OCI-LY1 (cell line): ENCODE measurements at regions not wholly inside any gene's neighbourhood (a gene's known extent, or its start where the extent isn't known, plus 50 kb on each side); places are given as distances from the start of the nearest gene placed in this dataset.

ENCODE experiments used
- H2AFZ ChIP-seq: fragments of 200-600 bp; sonication (generic), shearing (Covaris generic); 2 replicates; pipeline ENCODE4 v1.6.0; 2014; ENCODE audit warnings: antibody characterized with exemption, mild to moderate bottlenecking, low read length
- H3F3A ChIP-seq: fragments of 200-600 bp; sonication (generic), shearing (Covaris generic); 2 replicates; pipeline ENCODE4 v1.6.0; 2014; ENCODE audit warnings: mild to moderate bottlenecking, antibody characterized with exemption, low read length, moderate library complexity; ENCODE audit not compliant: insufficient read depth
- H3K27ac ChIP-seq: fragments of 200-600 bp; sonication (generic); 2 replicates; pipeline ENCODE4 v1.5.1; 2014; ENCODE audit warnings: low read length, mixed run types, mild to moderate bottlenecking, low read depth; ENCODE audit not compliant: poor library complexity, severe bottlenecking
- H3K27me3 ChIP-seq: fragments of 200-600 bp; sonication (generic); 2 replicates; pipeline ENCODE4 v1.6.0; 2014; ENCODE audit warnings: antibody characterized with exemption, mild to moderate bottlenecking, low read length, moderate library complexity; ENCODE audit not compliant: insufficient read depth
- H3K36me3 ChIP-seq: fragments of 200-600 bp; sonication (generic); 2 replicates; pipeline ENCODE4 v1.6.1; 2014; ENCODE audit warnings: mild to moderate bottlenecking, antibody characterized with exemption, low read length, moderate library complexity, mixed read lengths; ENCODE audit not compliant: insufficient read depth
- H3K4me1 ChIP-seq: fragments of 200-600 bp; sonication (generic); 2 replicates; pipeline ENCODE4 v1.5.1; 2014; ENCODE audit warnings: mild to moderate bottlenecking, low read length, moderate library complexity; ENCODE audit not compliant: insufficient read depth, severe bottlenecking
- H3K4me2 ChIP-seq: fragments of 200-600 bp; sonication (generic), shearing (Covaris generic); 2 replicates; pipeline ENCODE4 v1.6.1; 2014; ENCODE audit warnings: low read length
- H3K4me3 ChIP-seq: fragments of 200-600 bp; sonication (generic); 2 replicates; pipeline ENCODE4 v1.5.1; 2014; ENCODE audit warnings: low read length, low read depth, mild to moderate bottlenecking, mixed read lengths; ENCODE audit not compliant: poor library complexity, severe bottlenecking
- H3K79me2 ChIP-seq: fragments of 200-600 bp; shearing (Covaris generic); 2 replicates; pipeline ENCODE4 v1.6.1; 2016; ENCODE audit warnings: mixed run types, low read length, mixed read lengths; ENCODE audit not compliant: insufficient read depth
- H3K9ac ChIP-seq: fragments of 200-600 bp; sonication (generic), shearing (Covaris generic); 2 replicates; pipeline ENCODE4 v1.6.1; 2014; ENCODE audit warnings: mild to moderate bottlenecking, low read length, mixed read lengths
- H3K9me2 ChIP-seq: fragments of 200-600 bp; sonication (generic), shearing (Covaris generic); 2 replicates; pipeline ENCODE4 v1.6.1; 2014; ENCODE audit warnings: low read depth, mild to moderate bottlenecking, low read length, mixed read lengths
- H3K9me3 ChIP-seq: fragments of 200-600 bp; shearing (Covaris generic); 2 replicates; pipeline ENCODE4 v1.6.1; 2014; ENCODE audit warnings: low read length, mixed read lengths
- H4K20me1 ChIP-seq: fragments of 200-600 bp; sonication (generic), shearing (Covaris generic); 2 replicates; pipeline ENCODE4 v1.6.0; 2016; ENCODE audit warnings: mild to moderate bottlenecking, low read length; ENCODE audit not compliant: insufficient read depth
- EZH2 ChIP-seq: fragments of 200-600 bp; sonication (generic), shearing (Covaris generic); IDR thresholded peaks from 2 replicates; pipeline ENCODE4 v1.8.0; 2017; ENCODE audit warnings: borderline replicate concordance, mixed run types, mild to moderate bottlenecking, antibody characterized with exemption, low read length, moderate library complexity, mixed read lengths
- TF ChIP-seq, protein P1 (sequence below): fragments of 200-600 bp; sonication (generic), shearing (Covaris generic); IDR thresholded peaks from 2 replicates; pipeline ENCODE4 v1.5.1; 2017; ENCODE audit warnings: mild to moderate bottlenecking, antibody characterized with exemption, low read length, moderate library complexity, mixed read lengths

DNA sequence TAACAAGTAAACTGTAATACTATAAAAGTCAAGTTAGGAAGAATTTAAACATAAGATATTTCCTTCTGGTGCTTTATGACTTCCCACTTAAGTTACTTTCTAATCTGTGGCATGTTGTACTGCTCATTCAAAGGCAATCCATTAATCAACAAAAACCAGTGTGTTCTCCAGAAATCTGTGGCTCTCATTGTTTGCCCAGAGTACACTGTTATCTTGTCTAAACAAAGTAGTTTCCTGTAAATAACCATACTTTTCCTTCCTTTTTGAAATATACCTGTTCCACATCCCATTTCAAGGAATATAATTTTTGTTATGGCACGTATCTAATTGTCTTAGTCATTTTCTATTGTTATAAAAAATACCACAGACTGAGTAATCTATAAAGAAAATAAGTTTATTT is 184.1 kb downstream of the CCER1 start:
- no peaks in the 10 kb centered on the region for H3K9me3 ChIP-seq
- no peaks in the 10 kb centered on the region for H3K9me2 ChIP-seq
- no peaks in the 10 kb centered on the region for H3K27me3 ChIP-seq
- H3K4me2 ChIP-seq: no peak overlapping the region
- H3K4me1 ChIP-seq: no peaks in the 10 kb centered on the region
- H4K20me1 ChIP-seq: no peaks in the 10 kb centered on the region
- H2AFZ ChIP-seq: no peak overlapping the region
- H3K27ac ChIP-seq: no peak overlapping the region
- no peaks in the 10 kb centered on the region for H3K36me3 ChIP-seq
- no peak overlapping the region for H3K4me3 ChIP-seq
- no peaks in the 10 kb centered on the region for H3K79me2 ChIP-seq
- no peak for TF ChIP-seq EZH2
- TF ChIP-seq, protein P1, sequence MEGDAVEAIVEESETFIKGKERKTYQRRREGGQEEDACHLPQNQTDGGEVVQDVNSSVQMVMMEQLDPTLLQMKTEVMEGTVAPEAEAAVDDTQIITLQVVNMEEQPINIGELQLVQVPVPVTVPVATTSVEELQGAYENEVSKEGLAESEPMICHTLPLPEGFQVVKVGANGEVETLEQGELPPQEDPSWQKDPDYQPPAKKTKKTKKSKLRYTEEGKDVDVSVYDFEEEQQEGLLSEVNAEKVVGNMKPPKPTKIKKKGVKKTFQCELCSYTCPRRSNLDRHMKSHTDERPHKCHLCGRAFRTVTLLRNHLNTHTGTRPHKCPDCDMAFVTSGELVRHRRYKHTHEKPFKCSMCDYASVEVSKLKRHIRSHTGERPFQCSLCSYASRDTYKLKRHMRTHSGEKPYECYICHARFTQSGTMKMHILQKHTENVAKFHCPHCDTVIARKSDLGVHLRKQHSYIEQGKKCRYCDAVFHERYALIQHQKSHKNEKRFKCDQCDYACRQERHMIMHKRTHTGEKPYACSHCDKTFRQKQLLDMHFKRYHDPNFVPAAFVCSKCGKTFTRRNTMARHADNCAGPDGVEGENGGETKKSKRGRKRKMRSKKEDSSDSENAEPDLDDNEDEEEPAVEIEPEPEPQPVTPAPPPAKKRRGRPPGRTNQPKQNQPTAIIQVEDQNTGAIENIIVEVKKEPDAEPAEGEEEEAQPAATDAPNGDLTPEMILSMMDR: no peak
- no peak overlapping the region for H3K9ac ChIP-seq
- H3F3A ChIP-seq: no peaks in the 10 kb centered on the region

DNA sequence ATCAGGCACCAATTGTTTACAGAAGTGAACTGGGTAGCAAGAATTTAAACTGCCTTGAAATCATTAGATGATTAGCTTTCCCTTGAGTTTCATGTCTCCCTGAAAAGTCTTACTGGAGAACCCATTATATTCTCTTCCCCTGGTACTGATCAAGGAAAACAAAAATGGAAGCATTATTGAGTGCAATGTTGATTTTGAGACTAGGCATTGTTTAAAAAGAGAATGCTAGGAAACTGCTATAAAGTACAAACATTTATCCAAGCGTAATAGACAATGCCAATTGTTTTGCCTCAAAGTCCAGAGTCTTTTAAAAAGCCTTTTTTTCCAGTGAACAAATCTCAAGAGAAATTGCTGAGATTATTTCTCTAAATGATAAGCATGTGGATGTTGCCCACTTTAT is 197.0 kb downstream of the CCER1 start:
- no peaks in the 10 kb centered on the region for H4K20me1 ChIP-seq
- H2AFZ ChIP-seq: no peak overlapping the region
- H3K79me2 ChIP-seq: no peaks in the 10 kb centered on the region
- no peak overlapping the region for H3K27ac ChIP-seq
- H3K36me3 ChIP-seq: no peaks in the 10 kb centered on the region
- H3K9ac ChIP-seq: no peak overlapping the region
- no peaks in the 10 kb centered on the region for H3K9me2 ChIP-seq
- TF ChIP-seq EZH2: no peak
- TF ChIP-seq, protein P1: no peak
- H3K4me3 ChIP-seq: no peak overlapping the region
- H3K4me1 ChIP-seq: no peaks in the 10 kb centered on the region
- no peak overlapping the region for H3K4me2 ChIP-seq
- H3K27me3 ChIP-seq: no peaks in the 10 kb centered on the region
- no peaks in the 10 kb centered on the region for H3F3A ChIP-seq
- H3K9me3 ChIP-seq: no peaks in the 10 kb centered on the region

DNA sequence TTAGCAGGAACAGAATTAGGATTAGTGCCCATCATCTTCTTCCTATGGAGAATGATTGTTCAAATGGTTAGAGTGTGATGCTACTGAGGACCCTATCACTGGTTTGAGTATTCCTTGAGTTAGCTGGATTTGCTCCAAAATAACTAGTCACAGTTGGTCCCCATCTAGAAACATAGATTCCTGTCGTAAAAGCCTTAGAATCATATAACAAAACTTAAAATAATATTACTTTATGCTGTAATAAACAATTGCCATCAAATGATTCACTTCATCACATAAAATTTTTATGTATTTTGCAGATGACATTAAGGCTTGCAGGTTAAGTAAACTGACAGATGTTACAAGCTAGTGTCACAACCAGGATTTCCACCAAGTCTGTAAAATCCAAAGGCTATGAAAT is 209.8 kb downstream of the CCER1 start:
- H3K27ac ChIP-seq: no peak overlapping the region
- no peak overlapping the region for H3K9ac ChIP-seq
- TF ChIP-seq, protein P1: no peak
- TF ChIP-seq EZH2: no peak
- H3K9me2 ChIP-seq: no peaks in the 10 kb centered on the region
- no peak overlapping the region for H3K4me2 ChIP-seq
- no peaks in the 10 kb centered on the region for H3K36me3 ChIP-seq
- H3K27me3 ChIP-seq: no peaks in the 10 kb centered on the region
- H3K4me3 ChIP-seq: no peak overlapping the region
- H4K20me1 ChIP-seq: no peaks in the 10 kb centered on the region
- H3K9me3 ChIP-seq: no peaks in the 10 kb centered on the region
- no peak overlapping the region for H2AFZ ChIP-seq
- no peaks in the 10 kb centered on the region for H3K79me2 ChIP-seq
- H3F3A ChIP-seq: no peaks in the 10 kb centered on the region
- no peaks in the 10 kb centered on the region for H3K4me1 ChIP-seq
